AG20443 (cell line): ENCODE measurements at regions not wholly inside any gene's neighbourhood (a gene's known extent, or its start where the extent isn't known, plus 50 kb on each side); places are given as distances from the start of the nearest gene placed in this dataset.

ENCODE experiments used
- DNase-seq: peaks from one replicate; pipeline ENCODE4 v3.0.0; 2012; ENCODE audit warnings: low spot score, mixed read lengths

DNA sequence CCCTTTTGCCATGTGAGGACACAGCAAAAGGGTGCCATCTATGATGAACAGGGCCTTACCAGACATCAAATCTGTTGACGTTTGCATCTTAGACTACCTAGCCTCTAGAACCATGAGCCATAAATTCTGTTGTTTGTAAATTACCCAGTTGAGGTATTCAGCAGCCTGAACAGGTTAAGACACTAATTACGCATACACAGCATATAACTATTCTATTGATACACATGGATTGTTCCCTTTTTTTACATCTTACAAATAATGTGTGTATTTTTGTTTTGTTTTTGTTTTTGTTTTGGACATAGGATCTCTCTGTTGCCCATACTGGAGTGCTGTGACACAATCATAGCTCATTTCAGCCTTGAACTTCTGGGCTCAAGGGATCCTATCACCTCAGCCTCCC, 255.5 kb downstream of the OPA1 start:
- DNase-seq, result no peak

DNA sequence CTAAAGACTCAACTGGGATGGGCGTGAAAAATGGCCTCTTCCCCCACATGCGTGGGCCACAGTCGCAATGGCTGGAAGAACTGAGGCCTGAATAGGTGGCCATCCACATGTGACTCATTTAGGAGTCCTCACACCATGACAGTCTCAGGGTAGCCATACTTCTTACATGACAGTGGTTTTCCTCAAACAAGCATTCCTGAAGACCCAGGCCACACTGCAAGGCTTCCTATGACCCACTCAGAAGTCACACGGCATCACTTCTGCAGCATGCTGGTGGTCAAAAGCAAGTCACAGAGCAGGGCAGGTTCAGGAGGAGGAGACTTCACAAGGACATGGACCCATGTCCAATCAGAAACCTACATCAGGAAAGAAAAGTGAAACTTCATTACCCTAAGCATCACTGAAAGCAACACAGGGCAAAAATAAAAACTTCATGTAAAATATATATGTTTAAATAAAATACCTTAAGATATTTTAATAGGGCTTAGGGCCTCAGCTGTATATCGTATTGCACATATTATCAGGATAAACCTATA, 257.1 kb downstream of the OPA1 start:
- no peak for DNase-seq

DNA sequence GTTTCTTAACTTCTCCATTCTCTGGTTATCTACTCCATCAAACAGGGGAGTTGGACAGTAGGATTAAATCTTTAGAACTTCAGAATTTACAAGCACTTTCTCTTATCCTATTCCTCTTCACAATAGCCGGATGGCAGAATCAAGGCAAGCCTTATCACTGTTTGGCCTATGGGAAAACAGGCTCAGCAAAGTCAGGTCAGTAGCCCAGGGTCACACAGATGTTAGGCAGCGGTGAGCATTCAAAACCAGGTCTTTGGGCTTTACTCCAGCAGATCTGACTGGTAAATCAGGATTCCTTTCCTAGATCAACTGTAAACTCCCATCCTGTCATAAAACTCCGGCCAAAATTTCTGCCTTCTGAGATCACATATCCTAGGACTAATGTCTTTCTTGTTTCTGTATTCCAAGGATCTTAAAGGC, 258.4 kb downstream of the OPA1 start:
- no peak for DNase-seq

DNA sequence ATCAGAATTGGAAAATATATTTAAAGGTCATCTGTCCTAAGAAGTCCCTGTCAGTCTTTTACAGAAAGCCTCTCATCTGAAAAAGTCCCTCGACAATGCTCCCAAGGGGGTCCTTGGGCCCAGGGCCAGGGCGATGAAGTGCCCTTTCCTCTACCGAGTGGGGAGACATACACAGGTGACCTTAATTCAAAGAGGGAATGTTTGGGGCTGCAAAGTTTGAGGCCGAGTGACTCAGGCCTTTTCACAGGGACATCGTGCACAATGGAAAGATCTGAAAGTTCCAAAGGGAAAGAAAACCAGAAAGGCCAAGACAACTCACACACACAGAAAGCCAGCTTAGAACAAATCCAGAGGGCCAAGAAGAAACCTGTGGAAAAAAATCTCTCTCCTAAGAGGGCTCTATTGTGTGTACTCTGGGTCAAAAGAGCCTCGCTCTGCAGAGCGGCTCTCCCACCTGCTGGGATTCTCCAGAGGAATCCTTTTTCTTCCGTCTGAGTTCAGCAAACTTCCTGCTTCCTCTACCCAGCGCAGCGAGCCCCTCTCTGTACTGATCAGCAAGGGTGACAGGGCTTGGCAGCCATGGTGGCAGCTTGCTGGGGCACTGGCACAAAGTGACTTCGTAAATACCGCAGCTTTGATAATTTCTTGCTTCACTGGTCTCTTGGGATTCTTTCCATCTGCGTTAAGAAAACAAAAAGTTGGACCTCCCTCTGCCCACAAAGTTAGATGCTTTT, 259.1 kb downstream of the OPA1 start:
- DNase-seq, result no peak

DNA sequence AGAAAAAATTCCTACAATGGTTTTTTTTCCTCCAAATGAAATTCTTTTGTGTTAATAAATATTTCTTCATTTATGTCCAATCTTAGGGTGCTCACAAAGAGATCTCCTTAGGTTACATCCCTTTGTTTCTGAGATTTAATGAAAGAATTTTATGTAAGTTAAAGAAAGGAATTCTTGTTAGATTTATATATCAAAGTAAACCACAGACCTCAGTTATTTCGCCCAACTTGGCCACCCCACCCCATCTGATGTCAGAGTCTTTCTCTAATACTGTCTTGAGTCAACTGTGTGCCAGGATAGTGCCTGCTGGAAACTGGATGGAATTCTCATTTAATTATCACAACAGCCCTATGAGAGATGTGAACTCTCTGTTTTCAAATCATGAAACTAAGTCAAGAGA, 259.9 kb downstream of the OPA1 start:
- DNase-seq, result no peak

DNA sequence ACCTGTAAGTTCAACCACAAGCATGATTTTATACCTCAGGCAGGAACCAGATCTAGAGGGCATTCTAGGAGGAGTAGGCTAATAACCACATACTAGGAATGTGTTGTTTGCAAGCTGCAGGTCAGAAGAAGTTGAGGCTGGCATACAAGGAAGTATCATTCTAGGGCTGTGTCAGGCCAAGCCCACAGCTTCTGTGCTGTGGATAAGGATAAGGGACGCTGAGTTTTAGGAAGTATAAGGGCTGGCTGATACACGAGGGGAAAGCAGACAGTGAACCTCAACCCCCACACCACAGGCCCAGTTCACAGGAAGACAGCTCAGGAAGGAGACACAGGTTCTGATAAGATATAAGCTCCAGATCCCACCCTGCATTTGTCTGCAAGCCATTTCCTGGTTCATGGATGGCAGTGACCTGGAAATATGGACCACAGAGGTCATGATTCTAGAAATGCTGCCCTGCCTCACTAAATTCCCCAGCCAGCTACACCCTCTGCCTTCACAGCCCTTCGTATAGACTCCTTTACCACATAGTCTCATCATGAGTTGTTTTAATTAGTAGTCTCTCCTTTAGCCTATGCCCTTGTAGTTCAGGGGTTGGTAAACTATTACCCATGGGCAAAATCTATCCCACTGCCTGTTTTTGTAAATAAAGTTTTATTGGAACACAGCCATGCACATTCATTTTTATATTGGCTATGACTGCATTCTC, 260.7 kb downstream of the OPA1 start:
- DNase-seq, result no peak

DNA sequence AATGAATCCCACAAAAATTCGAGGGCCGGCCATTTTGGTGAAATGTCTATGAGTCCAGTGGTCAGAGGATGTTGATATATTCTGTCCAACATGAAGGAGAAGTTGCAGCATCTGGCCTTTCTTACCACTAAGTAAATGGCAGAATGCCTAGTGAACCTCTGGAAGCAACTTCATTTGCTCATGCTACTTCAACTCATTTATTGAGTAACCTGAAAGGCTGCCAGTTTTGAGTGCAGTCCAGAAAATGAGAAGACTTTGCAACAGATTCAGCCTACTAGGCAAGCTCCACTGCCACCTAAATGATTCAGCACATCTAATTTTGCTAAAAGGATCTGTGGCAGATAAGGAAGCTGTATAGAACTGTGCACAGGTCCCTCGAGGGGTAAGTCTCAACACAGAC, 265.0 kb downstream of the OPA1 start:
- DNase-seq, result peak; percentile 68

DNA sequence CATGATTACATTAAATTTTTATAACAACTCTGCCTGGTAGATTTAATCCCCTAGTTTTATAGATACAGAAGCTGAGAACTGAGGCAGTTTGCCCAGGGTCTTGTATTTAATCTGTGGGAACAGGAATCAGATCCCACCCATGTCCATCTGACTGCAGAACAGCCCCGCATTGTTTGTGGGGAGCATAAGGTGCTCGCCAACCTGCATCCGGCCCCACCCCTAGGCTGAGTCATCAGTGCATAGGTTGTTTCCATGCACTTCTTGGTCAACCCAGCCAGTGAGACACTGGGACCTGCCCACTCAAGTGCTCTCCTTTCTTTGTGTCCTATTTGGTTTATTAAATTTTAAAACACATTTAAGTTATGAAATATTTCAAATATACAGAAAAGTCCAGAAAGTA, 266.2 kb downstream of the OPA1 start:
- DNase-seq, result no peak

DNA sequence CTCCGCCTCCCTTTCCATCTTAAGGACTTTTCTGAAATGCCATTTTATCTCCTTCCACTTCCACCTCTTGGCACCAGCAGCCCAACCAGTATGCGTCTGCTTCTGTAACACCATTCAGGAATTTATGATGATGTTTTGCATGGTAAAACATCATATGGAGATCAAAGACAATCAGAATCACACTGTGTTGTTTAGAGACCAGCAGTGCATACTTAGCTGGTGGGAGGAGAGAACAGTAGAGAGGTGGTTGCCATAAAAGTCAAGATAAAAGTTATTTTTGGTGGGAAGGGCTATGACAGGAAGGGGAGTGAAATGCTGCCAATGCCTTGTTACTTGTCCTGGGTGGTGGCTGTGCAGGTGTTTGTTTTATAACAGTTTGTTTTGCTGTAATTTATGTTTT, 268.0 kb downstream of the OPA1 start:
- DNase-seq, result no peak

DNA sequence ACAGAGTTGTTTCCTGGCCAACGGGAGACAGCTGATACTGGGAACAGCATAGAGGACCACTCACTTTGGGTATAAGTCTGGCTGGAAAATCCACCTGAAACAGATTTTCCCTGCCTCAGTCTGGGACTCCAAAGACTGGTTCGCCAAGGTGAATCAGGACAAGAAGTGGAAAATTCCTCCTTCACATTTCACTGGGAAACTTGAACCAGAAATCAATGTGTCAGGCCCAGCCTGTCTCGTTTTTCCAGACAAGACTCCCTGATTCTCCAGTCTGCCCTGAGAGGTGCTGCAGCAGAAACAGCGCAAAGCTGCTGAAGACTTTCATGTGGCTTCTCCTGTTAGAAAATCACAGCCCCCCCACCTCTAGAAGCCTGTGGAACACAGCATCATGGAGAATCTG, 269.8 kb downstream of the OPA1 start:
- DNase-seq, result no peak

DNA sequence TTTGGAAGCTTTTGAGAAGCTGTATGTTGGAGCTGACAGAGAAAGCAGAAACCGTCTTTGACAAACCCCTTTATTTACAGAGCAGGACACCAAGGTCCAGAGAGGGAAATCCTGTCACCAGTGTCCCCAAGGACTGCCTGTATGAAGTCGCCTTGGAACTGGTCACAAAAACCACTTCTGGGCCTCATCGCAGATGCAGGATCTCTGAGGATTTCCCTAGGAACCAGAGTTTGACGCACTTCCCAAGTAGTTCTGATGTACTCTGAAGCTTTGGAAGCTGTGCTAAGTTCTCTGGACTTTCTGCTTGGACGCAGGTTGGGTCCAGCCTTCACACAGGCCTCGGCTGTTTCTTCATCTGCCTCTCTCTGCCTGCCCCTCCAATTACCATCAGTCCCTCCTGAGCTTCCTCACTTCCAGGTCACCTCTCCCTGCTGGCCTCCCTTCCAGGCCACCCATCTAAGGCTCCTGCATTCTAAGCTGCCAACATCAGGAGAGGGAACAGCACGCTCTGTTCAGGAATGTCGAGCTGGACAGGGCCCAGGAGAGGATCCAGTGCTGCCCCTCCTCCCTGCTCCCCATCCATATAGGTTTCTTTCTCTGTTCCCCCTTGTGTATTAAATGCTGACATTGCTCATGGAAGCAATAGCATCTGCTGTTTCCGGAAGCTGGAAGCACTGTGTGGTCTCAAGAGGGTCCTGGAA, 270.8 kb downstream of the OPA1 start:
- peak; percentile 27 for DNase-seq

DNA sequence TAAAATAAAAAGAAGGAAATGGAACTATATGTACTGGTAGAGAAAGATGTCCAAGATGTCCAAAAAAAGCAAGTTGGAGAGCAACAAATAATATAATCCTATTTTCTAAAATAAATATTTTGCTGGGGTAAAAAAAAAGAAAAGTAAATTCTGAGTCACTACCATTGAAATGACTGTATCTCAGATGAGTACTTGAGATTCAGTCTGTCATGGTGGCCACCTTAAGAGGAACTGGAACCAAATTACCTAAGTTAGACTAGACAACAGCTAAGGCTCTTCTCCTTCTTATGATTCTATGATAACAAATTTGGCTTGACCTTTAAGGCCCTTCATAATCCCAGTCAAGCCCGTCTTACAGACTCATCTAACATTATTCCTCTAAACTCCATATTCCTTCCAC, 270.6 kb upstream of the HES1 start:
- DNase-seq, result no peak

DNA sequence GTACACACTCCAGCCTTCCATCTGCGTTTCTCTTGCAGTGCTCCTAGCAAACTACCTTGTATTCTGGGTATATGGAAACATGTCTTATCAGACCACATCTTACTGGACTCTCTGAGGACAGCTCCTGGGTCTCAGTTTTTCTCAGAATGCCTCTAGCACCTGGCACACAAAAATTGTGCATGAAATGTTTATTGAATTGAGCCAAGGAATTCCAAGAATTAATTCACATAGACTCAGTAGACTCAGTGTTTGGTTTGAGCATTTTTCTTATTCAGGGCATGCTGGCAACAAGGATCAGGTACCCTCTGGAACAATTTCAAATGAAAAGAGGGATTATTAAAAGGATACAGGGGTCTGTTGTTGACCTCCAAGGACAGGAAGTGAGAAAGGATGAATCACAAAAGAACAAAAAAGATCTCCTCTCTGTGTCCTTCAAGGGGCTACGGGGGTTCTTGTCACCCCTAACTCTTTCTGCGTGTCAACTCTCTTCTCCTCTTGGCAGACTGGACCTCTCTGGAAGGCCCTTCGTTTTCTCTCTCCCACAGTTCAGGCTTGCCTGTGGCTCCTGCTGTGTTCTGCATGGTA, 270.0 kb upstream of the HES1 start:
- DNase-seq, result no peak

DNA sequence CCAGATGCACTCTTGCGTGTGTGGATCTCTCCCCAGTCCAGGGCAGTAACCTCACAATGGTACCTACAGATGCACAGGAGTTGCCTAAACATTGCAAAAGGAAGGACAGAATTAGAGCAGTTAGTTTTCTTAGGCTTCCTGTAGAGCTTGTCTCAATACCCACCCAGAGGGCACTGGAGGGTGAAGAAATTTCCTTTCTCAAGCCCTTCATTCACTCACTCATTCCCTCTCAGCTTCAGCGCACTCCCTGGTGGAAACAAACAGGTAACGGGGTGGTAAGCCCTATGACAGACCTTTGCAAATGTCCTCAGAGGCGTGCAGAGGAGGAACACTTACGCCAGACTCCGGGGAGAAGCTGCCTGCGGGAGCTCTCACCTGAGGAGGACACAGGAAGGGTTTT, 267.4 kb upstream of the HES1 start:
- no peak for DNase-seq

DNA sequence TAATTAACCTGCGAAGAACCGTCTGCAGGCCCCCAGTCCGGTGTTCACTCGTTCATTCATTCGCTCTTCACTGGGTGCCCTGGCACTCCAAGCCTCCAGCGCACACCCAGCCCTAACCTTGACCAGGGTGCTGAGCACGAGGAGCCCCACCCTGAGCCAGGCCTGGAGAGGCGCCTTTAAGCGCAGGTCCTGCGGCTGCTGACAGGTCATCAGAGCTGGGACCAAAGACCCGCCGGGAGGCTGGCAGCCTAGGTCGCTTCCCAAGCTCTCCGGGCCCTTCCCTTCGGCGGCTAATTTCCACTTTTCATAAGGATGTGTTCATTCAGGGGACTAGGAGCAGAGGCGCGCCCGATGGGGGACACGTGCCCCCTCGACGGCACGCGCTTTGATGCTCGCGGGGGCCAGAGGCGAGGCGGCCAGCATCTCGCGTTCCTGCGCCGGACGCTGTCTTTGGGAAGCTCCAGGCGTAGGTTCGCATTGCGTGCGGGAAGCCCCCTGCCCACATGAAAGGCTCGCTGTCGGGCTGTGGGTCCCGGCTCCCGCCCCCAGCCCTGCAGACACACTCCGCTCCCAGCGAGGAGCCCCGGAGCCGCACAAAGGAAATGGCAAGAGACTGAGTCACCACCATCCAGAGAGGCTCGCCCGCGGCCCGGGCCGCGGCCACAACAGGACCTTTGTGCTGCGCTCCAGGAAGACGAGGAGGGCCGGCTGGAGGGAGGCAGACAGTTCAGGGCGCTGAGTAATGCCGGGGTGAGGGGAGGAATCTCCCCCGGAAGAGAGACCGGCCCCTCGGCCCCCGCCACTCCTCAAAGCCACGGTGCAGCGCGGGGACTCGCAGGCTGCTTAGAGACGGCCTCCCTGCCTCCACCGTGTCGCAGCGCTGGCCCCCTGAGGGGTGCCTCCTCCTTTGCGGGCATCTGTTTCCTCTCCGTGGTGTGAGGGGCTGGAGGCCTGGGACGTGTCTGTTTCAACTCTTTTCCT, 266.4 kb upstream of the HES1 start:
- DNase-seq, result peak; percentile 88

DNA sequence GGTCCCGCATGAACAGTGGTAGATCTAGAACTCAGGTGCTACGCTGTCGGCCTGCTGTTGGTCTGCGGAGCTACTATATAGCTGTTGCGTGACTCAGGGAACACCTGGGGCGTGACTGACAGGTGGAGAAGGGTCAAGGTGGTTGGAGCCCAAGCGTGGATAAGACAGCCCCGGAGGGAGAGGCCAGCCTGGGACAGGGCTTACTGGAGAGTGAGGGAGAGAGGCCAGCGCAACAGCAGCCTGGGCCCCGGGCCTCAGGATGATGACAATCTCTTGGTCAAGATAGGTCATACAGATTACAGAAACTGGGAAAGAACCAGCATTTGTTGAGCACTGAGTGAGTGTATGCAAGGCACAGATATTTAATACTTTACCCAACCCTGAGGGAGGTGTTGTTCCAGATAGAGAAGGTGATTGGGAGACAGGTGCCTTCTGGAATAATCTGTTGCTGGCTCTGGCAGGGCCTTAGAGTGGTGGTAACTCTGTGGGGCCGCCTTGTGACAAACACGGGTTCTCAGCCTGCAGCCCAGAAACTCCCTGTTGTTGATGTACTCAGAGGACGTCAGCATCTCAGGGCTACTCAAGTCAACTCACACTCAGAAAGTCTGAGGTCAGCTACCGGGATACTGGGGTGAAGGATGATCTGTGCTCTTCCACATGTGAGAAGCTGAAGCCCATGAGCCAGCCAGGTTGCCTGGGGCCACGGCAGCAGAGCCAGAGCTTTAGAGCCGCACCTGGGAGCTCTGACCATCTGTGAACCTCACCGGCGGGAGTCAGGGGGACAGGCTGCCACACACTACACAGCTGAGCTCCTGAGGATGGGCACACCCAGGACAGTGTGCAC, 265.4 kb upstream of the HES1 start:
- DNase-seq, result no peak

DNA sequence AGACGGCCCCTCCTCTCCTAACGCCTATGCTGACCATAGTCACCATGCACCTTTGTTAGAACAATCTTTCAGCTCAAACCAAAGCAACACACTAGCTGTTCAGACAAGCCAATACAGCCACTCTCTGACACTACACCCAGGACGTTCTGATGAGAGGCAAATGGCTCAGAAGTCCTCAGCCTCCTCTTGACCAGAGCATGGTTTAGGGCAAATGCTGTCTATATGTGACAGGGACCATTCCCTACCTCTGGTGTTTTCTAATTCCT, 264.8 kb upstream of the HES1 start:
- no peak for DNase-seq

DNA sequence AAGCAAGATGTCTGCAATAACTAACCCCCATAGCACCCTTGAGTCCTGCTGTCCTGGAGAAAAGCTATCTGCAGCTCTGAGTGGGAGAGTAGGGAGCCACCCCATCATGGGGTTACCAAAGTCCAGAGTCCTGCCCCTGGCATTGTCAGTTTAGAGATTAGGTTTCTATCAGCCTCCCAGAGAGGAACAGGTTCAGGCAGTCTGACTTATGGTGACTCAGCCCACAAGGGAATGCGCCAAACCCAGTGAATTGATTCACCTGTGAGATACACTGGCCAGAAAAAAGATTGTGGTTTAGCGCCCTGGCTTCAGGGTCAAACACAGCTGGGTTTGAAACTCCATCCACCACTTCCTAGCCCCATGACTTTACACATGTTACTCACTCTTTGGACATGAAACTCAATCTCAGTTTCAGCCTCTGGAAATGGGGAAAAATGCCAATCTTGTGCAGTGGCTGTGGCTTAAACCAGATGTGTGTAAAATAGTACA, 263.6 kb upstream of the HES1 start:
- peak; percentile 70 for DNase-seq

DNA sequence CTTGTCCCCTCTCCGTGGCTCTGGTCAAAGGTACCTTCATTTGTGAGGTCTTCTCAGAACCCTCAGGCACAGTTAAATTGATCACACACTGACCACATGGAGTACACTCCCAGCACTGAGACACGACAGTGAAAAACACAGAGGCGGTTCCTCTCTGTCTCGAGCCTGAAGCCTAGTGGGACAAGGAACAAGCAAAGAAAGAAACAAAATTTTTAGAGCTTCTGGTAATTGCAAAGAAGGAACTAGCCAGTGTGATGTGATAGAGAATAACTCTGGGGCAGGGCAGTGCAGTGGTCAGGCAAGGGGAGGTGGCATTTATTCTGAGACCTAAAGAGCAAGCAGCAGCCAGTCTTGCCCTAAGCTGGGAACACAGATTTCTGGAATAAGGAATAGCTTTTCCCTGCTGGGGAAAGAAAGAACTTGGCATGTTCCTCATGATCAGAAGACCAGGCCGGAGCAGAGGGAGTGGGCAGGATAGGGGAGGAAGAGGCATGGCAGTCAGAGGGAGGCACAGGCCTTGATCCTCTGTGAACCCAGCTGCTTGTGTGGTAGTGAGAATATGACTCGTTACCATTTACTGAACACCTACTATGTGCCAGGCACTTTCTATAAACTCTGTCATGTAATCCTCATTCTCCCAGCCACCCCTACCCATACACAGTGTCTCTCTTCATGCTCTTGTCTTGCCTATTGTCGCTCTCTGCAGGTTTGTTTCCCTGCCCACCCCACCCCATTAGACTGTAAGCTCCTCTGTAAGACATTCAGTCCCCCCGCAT, 262.3 kb upstream of the HES1 start:
- DNase-seq, result no peak

DNA sequence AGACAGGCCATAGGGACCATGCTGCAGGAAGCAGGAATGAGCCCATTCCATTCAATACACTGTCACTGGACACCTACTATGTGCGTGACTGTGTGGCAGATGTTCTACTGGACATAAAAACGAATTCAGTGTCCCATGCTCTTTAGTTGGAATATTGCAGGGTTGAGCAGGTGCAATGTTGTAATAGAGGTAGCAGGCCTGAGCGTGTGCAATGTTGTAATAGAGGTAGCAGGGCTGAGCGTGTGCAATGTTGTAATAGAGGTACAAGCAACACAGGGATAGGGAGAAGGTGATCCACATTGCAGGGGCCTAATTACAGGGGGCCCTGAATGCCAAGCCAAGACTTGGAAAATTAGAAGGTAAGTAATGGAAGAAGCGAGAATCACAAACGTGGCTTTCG, 261.4 kb upstream of the HES1 start:
- DNase-seq, result no peak
